ENCODE measurements at regions not wholly inside any gene's neighbourhood (a gene's known extent, or its start where the extent isn't known, plus 50 kb on each side); places are given as distances from the start of the nearest gene placed in this dataset.

DNA sequence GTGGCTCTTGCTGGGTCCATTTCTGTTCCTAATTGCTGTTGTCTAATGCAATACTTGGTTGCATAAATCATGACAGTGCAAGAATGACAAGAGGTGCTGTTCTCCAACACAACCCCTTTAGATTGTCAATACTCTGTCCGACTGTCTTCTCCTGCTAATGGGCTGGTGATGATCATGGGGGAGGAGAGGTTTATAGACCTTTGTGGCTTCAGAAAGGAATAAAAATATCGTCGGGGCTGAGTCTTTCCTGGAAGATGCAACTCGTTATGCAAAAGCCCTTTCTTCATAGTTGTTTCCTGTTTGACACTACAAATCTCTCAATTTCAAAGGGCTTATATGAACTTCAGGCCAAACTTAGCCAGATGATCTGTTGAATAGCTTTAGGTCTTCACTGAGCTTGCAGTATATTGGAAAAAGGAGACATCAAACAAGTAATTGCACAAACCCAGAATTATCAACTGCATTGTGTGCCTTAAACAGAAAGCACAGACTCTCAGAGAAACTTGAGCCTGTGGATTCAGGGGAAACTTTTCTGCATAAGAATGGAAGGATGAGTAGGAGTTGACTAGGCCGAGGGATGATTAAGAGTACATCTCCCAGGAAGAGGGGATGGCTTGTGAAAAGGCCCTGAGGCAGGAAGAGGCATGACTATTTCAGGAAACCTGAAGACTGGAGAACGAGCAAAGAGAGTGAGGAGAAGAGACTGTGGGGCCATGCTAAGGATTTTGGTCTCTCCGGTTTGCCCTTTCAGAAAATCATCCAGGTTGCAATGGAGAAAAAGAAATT lies 107.6 kb downstream of the TSEN15 start:
- Mint-ChIP-seq H3K36me3 (no peaks in the 10 kb centered on the region), H3K27me3 (ENCODE audit: low read depth in 2 of 2) (peaks cover 5 to 8% of the 10 kb centered on the region in 2 donors), H3K4me1 (no peaks in the 10 kb centered on the region), H3K27ac (no peak overlapping the region), H3K4me3 (no peak overlapping the region), H3K9me3 (no peaks in the 10 kb centered on the region)
- ATAC-seq: no peak
- no peak overlapping the region for H3K4me3 ChIP-seq (ENCODE audit: low read length)
- WGBS (ENCODE audit: insufficient coverage): 36% methylated on average over 6 of the region's 7 CpGs
- no peaks in the 10 kb centered on the region for H3K36me3 ChIP-seq (ENCODE audit: control insufficient read depth, insufficient read depth, low read length)
- H3K4me1 ChIP-seq (ENCODE audit: control insufficient read depth, insufficient read depth, low read length): no peaks in the 10 kb centered on the region
- H3K27me3 ChIP-seq (ENCODE audit: control insufficient read depth, insufficient read depth, low read length): no peaks in the 10 kb centered on the region
- no peak for DNase-seq
- TF ChIP-seq, protein P1, sequence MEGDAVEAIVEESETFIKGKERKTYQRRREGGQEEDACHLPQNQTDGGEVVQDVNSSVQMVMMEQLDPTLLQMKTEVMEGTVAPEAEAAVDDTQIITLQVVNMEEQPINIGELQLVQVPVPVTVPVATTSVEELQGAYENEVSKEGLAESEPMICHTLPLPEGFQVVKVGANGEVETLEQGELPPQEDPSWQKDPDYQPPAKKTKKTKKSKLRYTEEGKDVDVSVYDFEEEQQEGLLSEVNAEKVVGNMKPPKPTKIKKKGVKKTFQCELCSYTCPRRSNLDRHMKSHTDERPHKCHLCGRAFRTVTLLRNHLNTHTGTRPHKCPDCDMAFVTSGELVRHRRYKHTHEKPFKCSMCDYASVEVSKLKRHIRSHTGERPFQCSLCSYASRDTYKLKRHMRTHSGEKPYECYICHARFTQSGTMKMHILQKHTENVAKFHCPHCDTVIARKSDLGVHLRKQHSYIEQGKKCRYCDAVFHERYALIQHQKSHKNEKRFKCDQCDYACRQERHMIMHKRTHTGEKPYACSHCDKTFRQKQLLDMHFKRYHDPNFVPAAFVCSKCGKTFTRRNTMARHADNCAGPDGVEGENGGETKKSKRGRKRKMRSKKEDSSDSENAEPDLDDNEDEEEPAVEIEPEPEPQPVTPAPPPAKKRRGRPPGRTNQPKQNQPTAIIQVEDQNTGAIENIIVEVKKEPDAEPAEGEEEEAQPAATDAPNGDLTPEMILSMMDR (IDR thresholded peaks at IDR 0.05): no peak
- intact Hi-C loops (cut with micrococcal nuclease): no loop called here
- no peaks in the 10 kb centered on the region for H3K9me3 ChIP-seq (ENCODE audit: control insufficient read depth, insufficient read depth, low read length)
- H3K27ac ChIP-seq (ENCODE audit: low read length): no peak overlapping the region

DNA sequence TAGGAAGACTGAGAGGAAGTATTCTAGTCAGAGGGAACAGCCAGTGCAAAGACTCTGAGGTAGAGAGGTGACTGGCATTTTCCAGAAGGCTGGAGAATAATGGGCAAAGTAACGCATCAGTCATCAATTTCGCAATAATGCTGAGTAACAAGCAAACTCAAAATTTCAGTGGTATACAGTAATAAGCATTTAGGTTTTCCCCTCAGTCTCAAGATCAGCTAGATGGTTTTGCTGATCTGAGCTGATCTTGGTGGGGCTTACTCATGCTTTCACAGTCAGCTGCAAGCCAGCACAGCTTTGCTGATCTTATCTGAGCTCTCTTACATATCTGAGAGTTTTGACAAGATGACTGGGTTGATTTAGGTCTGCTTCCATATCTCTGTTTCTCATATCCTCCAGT lies 108.7 kb downstream of the TSEN15 start:
- Mint-ChIP-seq H3K4me3 (no peak overlapping the region), H3K27me3 (ENCODE audit: low read depth in 2 of 2) (no peaks in the 10 kb centered on the region), H3K36me3 (no peaks in the 10 kb centered on the region), H3K4me1 (peaks cover 0 to 3% of the 10 kb centered on the region in 2 donors), H3K9me3 (no peaks in the 10 kb centered on the region), H3K27ac (no peak overlapping the region)
- peak in 1 of 2 donors; percentile 11 for DNase-seq
- Histone ChIP-seq H3K27ac (ENCODE audit: low read length) (no peak overlapping the region), H3K9me3 (ENCODE audit: control insufficient read depth, insufficient read depth, low read length) (no peaks in the 10 kb centered on the region), H3K36me3 (ENCODE audit: control insufficient read depth, insufficient read depth, low read length) (no peaks in the 10 kb centered on the region), H3K4me1 (ENCODE audit: control insufficient read depth, insufficient read depth, low read length) (no peaks in the 10 kb centered on the region), H3K4me3 (ENCODE audit: low read length) (no peak overlapping the region), H3K27me3 (ENCODE audit: control insufficient read depth, insufficient read depth, low read length) (no peaks in the 10 kb centered on the region)
- ATAC-seq: peak in 2 of 3 donors; percentile 36 to 90
- intact Hi-C loops (cut with micrococcal nuclease): no loop called here
- TF ChIP-seq, protein P1 (IDR thresholded peaks at IDR 0.05): no peak
- WGBS (ENCODE audit: insufficient coverage): 71% methylated on average over 2 of the region's 2 CpGs

DNA sequence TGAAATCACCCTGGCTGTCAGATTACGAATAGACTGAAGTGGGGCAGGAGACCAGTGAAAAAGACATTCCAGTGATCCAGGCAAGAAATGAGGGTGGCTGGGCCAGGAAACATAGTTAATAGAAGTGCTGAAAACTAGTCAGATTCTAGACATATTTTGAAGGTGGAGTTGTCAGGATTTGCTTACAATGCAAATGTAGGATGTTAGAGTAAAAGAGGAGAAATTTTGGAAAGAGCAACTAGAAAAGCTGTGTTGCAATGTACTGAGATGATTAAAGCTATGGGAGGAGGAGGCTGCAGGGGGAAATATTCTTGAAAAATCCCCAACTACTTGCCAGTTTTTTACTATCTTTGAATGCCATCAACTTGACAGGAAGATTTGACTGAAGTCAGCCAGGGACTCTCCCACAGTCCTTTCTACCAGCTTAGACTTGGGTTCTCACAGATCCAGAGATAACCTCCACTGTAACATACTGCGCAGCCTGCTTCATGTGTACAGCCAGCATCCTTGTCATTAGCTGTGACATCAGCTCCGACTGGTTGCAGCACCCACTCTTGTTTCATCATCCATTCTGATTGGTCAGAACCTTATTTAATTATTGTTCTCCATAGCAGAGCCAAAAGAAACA lies 109.7 kb downstream of the TSEN15 start:
- no peaks in the 10 kb centered on the region for H3K4me1 ChIP-seq (ENCODE audit: control insufficient read depth, insufficient read depth, low read length)
- H3K27me3 Mint-ChIP-seq (ENCODE audit: low read depth in 2 of 2): no peaks in the 10 kb centered on the region
- no peaks in the 10 kb centered on the region for H3K36me3 ChIP-seq (ENCODE audit: control insufficient read depth, insufficient read depth, low read length)
- DNase-seq (peak in 1 of 2 donors; percentile 28), ATAC-seq (peak in 1 of 3 donors; percentile 46)
- no peaks in the 10 kb centered on the region for H3K9me3 Mint-ChIP-seq
- no peaks in the 10 kb centered on the region for H3K36me3 Mint-ChIP-seq
- TF ChIP-seq, protein P1 (IDR thresholded peaks at IDR 0.05): no peak
- no peaks in the 10 kb centered on the region for H3K9me3 ChIP-seq (ENCODE audit: control insufficient read depth, insufficient read depth, low read length)
- H3K4me1 Mint-ChIP-seq: peaks cover 0 to 11% of the 10 kb centered on the region in 2 donors
- no peak overlapping the region for H3K27ac ChIP-seq (ENCODE audit: low read length)
- no peak overlapping the region for H3K4me3 Mint-ChIP-seq
- intact Hi-C loops (cut with micrococcal nuclease): no loop called here
- no peak overlapping the region for H3K27ac Mint-ChIP-seq
- no peaks in the 10 kb centered on the region for H3K27me3 ChIP-seq (ENCODE audit: control insufficient read depth, insufficient read depth, low read length)
- WGBS (ENCODE audit: insufficient coverage): 70% methylated on average over 3 of the region's 3 CpGs
- H3K4me3 ChIP-seq (ENCODE audit: low read length): no peak overlapping the region

Measured in natural killer cell (primary cell).